AG20443 (cell line): ENCODE measurements at regions not wholly inside any gene's neighbourhood (a gene's known extent, or its start where the extent isn't known, plus 50 kb on each side); places are given as distances from the start of the nearest gene placed in this dataset.
A peak's percentile ranks its signal among the peaks of the same experiment; 100 is the strongest.

Source experiments
- DNase-seq: peaks from one replicate; pipeline ENCODE4 v3.0.0; 2012; ENCODE audit warnings: low spot score, mixed read lengths

- DNase-seq, result no peak
Measured at GRCh38 chr13:76750126-76750525, 136.1 kb downstream of the KCTD12 start.

- DNase-seq, result no peak
Measured at GRCh38 chr13:76745261-76746200, 140.7 kb downstream of the KCTD12 start.

GRCh38 chr13:76741624-76742023 lies 144.6 kb downstream of the KCTD12 start:
- no peak for DNase-seq

- no peak for DNase-seq
Measured at GRCh38 chr13:76741046-76741445, 145.2 kb downstream of the KCTD12 start.

GRCh38 chr13:76738616-76739015 lies 147.6 kb downstream of the KCTD12 start:
- DNase-seq, result no peak

GRCh38 chr13:76737526-76737925 lies 148.7 kb downstream of the KCTD12 start:
- no peak for DNase-seq

GRCh38 chr13:76735641-76736040 lies 150.6 kb downstream of the KCTD12 start:
- DNase-seq, result no peak

- no peak for DNase-seq
Measured at GRCh38 chr13:76733671-76734070, 152.5 kb downstream of the KCTD12 start.

GRCh38 chr13:76732367-76732766 lies 153.8 kb downstream of the KCTD12 start:
- no peak for DNase-seq

GRCh38 chr13:76730220-76730619 lies 156.0 kb downstream of the KCTD12 start:
- DNase-seq, result peak; percentile 34

GRCh38 chr13:76729691-76730090 lies 156.5 kb downstream of the KCTD12 start:
- DNase-seq, result no peak

GRCh38 chr13:76725896-76726295 lies 160.3 kb downstream of the KCTD12 start:
- no peak for DNase-seq

- DNase-seq, result peak; percentile 43
Measured at GRCh38 chr13:76725211-76725610, 161.0 kb downstream of the KCTD12 start.

- DNase-seq, result no peak
Measured at GRCh38 chr13:76724421-76724820, 161.8 kb downstream of the KCTD12 start.

- peak; percentile 85 for DNase-seq
Measured at GRCh38 chr13:76723551-76724232, 162.5 kb downstream of the KCTD12 start.

- no peak for DNase-seq
Measured at GRCh38 chr13:76722782-76723181, 163.4 kb downstream of the KCTD12 start.

- DNase-seq, result no peak
Measured at GRCh38 chr13:76720821-76721220, 165.4 kb downstream of the KCTD12 start.

- DNase-seq, result no peak
Measured at GRCh38 chr13:76720416-76720815, 165.8 kb downstream of the KCTD12 start.

- no peak for DNase-seq
Measured at GRCh38 chr13:76719955-76720354, 166.2 kb downstream of the KCTD12 start.

- DNase-seq, result peak; percentile 61
Measured at GRCh38 chr13:76717092-76717491, 169.1 kb downstream of the KCTD12 start.

- DNase-seq, result peak; percentile 35
Measured at GRCh38 chr13:76715621-76716020, 170.6 kb downstream of the KCTD12 start.

- no peak for DNase-seq
Measured at GRCh38 chr13:76715075-76715474, 171.1 kb downstream of the KCTD12 start.

GRCh38 chr13:76713280-76713679 lies 172.9 kb downstream of the KCTD12 start:
- DNase-seq, result no peak
